H1 (cell line): ENCODE measurements at regions not wholly inside any gene's neighbourhood (a gene's known extent, or its start where the extent isn't known, plus 50 kb on each side); places are given as distances from the start of the nearest gene placed in this dataset.

ENCODE experiments used
- CTCF ChIA-PET: fragments of 300-600 bp; sonication (Branson Sonifier 250); formaldehyde crosslinking; loops from one replicate; lab custom pipeline; 2021; ENCODE audit not compliant: partially characterized antibody; lab: Charles Lee
- POLR2A ChIA-PET: fragments of 300-600 bp; sonication (Branson Sonifier 250); formaldehyde crosslinking; loops from one replicate; lab custom pipeline; 2021; ENCODE audit warnings: inconsistent platforms; ENCODE audit not compliant: partially characterized antibody; lab: Charles Lee
- DNase-seq, 2 experiments: peaks; one replicate each; pipeline versions ENCODE4 v3.0.0 to v3.0.0-alpha.2; 2010 to 2022; ENCODE audit warnings: low spot score in 2 of 2, low read depth in 1 of 2, mixed read lengths in 1 of 2
- FAIRE-seq: peaks from 2 replicates; lab custom pipeline; 2011; peaks lifted over from hg19 to GRCh38; lab: Jason Lieb, UNC
- H2AFZ ChIP-seq: 2 replicates; pipeline ENCODE4 v1.8.1; 2012; ENCODE audit warnings: low read length, inconsistent platforms
- H2AK5ac ChIP-seq: 2 replicates; pipeline ENCODE4 v1.6.1; 2013; ENCODE audit warnings: low read depth, low read length
- H2BK120ac ChIP-seq: replicated peaks from 2 replicates; pipeline ENCODE3; 2013; ENCODE audit warnings: low read depth, low read length, inconsistent platforms
- H2BK12ac ChIP-seq: 2 replicates; pipeline ENCODE4 v1.6.1; 2013; ENCODE audit warnings: low read depth, low read length
- H2BK15ac ChIP-seq: 2 replicates; pipeline ENCODE4 v1.6.1; 2013; ENCODE audit warnings: low read length
- H2BK20ac ChIP-seq: 2 replicates; pipeline ENCODE4 v1.6.1; 2013; ENCODE audit warnings: low read length
- H2BK5ac ChIP-seq: 2 replicates; pipeline ENCODE4 v1.6.1; 2013; ENCODE audit warnings: low read depth, low read length
- H3K14ac ChIP-seq: 2 replicates; pipeline ENCODE4 v1.6.1; 2013; ENCODE audit warnings: inconsistent platforms; ENCODE audit not compliant: insufficient read length
- H3K18ac ChIP-seq: 2 replicates; pipeline ENCODE4 v1.6.1; 2013; ENCODE audit warnings: low read length; ENCODE audit errors: extremely low read depth
- H3K23ac ChIP-seq: 2 replicates; pipeline ENCODE4 v1.6.1; 2013; ENCODE audit warnings: inconsistent platforms; ENCODE audit not compliant: insufficient read length
- H3K23me2 ChIP-seq: 2 replicates; pipeline ENCODE4 v1.6.1; 2013; ENCODE audit warnings: low read depth, low read length
- H3K27ac ChIP-seq: 2 replicates; pipeline ENCODE4 v1.6.1; 2011; ENCODE audit warnings: low read depth, low read length, inconsistent platforms
- H3K27me3 ChIP-seq, 4 experiments: replicated peaks in 1 of 4; 1 replicate in 1 of 4; 2 replicates in 3 of 4; pipeline versions ENCODE4 v1.6.1 to v1.8.1; 2011 to 2013; ENCODE audit warnings: low read length in 3 of 4, mild to moderate bottlenecking in 3 of 4, inconsistent platforms in 2 of 4, mixed read lengths in 2 of 4, moderate library complexity in 1 of 4; ENCODE audit not compliant: control insufficient read depth in 3 of 4, insufficient read depth in 3 of 4; ENCODE audit errors: extremely low read depth in 1 of 4
- H3K36me3 ChIP-seq, 4 experiments: 2 replicates each; pipeline versions ENCODE4 v1.6.1 to v1.8.1; 2011 to 2013; ENCODE audit warnings: mild to moderate bottlenecking in 4 of 4, low read length in 3 of 4, moderate library complexity in 2 of 4, control low read depth in 1 of 4, inconsistent platforms in 1 of 4; ENCODE audit not compliant: insufficient read depth in 4 of 4, control insufficient read depth in 2 of 4
- H3K4ac ChIP-seq: replicated peaks from 2 replicates; pipeline ENCODE3; 2013; ENCODE audit warnings: low read length, low read depth, mixed read lengths, inconsistent platforms; ENCODE audit not compliant: insufficient read length
- H3K4me1 ChIP-seq, 4 experiments: replicated peaks in 1 of 4; 1 replicate in 1 of 4; 2 replicates in 3 of 4; pipeline versions ENCODE4 v1.6.1 to v1.8.1; 2011 to 2013; ENCODE audit warnings: low read length in 3 of 4, inconsistent platforms in 2 of 4, mixed read lengths in 1 of 4; ENCODE audit not compliant: insufficient read depth in 4 of 4, control insufficient read depth in 3 of 4
- H3K4me2 ChIP-seq, 2 experiments: 2 replicates each; pipeline versions ENCODE4 v1.6.1 to v1.8.1; 2011 to 2013; ENCODE audit warnings: low read depth in 2 of 2, low read length in 2 of 2, control low read depth in 1 of 2, inconsistent platforms in 1 of 2, mild to moderate bottlenecking in 1 of 2; ENCODE audit not compliant: insufficient read depth in 1 of 2
- H3K4me3 ChIP-seq, 4 experiments: fragments of 200-600, 300-600 bp in 1 of 4; sonication (generic), shearing (Covaris generic), sonication (Bioruptor Twin) in 1 of 4; 2 replicates each; pipeline versions ENCODE4 v1.5.1 to v1.8.1; 2011 to 2016; ENCODE audit warnings: low read length in 4 of 4, low read depth in 3 of 4, control low read depth in 2 of 4, inconsistent platforms in 2 of 4, mild to moderate bottlenecking in 2 of 4, mixed read lengths in 1 of 4, moderate library complexity in 1 of 4; ENCODE audit not compliant: insufficient read depth in 2 of 4; ENCODE audit errors: extremely low read depth in 1 of 4
- H3K56ac ChIP-seq: replicated peaks from 2 replicates; pipeline ENCODE3; 2013; ENCODE audit warnings: low read depth, mild to moderate bottlenecking, mixed read lengths, low read length, inconsistent platforms; ENCODE audit not compliant: insufficient read length
- H3K79me1 ChIP-seq: 2 replicates; pipeline ENCODE4 v1.6.1; 2013; ENCODE audit warnings: low read depth, low read length, control low read depth
- H3K79me2 ChIP-seq, 2 experiments: 2 replicates each; pipeline versions ENCODE4 v1.6.1 to v1.8.1; 2012 to 2013; ENCODE audit warnings: low read length in 2 of 2, mild to moderate bottlenecking in 2 of 2, inconsistent platforms in 1 of 2; ENCODE audit not compliant: insufficient read depth in 2 of 2, control insufficient read depth in 1 of 2
- H3K9ac ChIP-seq, 4 experiments: replicated peaks in 1 of 4; 1 replicate in 1 of 4; 2 replicates in 3 of 4; pipeline versions ENCODE4 v1.6.1 to v1.8.1; 2011 to 2013; ENCODE audit warnings: low read depth in 3 of 4, low read length in 3 of 4, control low read depth in 2 of 4, mild to moderate bottlenecking in 2 of 4, moderate library complexity in 2 of 4, inconsistent platforms in 1 of 4; ENCODE audit errors: extremely low read depth in 1 of 4
- H3K9me3 ChIP-seq, 2 experiments: 2 replicates each; pipeline versions ENCODE4 v1.6.1 to v1.8.1; 2012 to 2013; ENCODE audit warnings: mild to moderate bottlenecking in 2 of 2, moderate library complexity in 2 of 2, control low read depth in 1 of 2, inconsistent platforms in 1 of 2, low read depth in 1 of 2, low read length in 1 of 2, mixed read lengths in 1 of 2; ENCODE audit not compliant: insufficient read depth in 2 of 2
- H4K20me1 ChIP-seq, 2 experiments: replicated peaks in 1 of 2; 2 replicates each; pipeline versions ENCODE3 to v1.8.1; 2011 to 2013; ENCODE audit warnings: inconsistent platforms in 2 of 2, low read length in 2 of 2, mild to moderate bottlenecking in 1 of 2; ENCODE audit not compliant: insufficient read depth in 2 of 2, control insufficient read depth in 1 of 2
- H4K5ac ChIP-seq: 2 replicates; pipeline ENCODE4 v1.6.1; 2013; ENCODE audit warnings: low read length, low read depth, mixed read lengths, inconsistent platforms; ENCODE audit not compliant: insufficient read length
- H4K8ac ChIP-seq: 2 replicates; pipeline ENCODE4 v1.8.0; 2013; ENCODE audit warnings: mild to moderate bottlenecking, moderate library complexity, low read length, inconsistent platforms; ENCODE audit not compliant: insufficient read depth; ENCODE audit errors: extremely low read depth
- H4K91ac ChIP-seq: replicated peaks from 2 replicates; pipeline ENCODE3; 2013; ENCODE audit warnings: low read length, mixed read lengths, inconsistent platforms; ENCODE audit not compliant: insufficient read length
- EP300 ChIP-seq, 2 experiments: IDR thresholded peaks; 1 replicate in 1 of 2; 2 replicates in 1 of 2; pipeline ENCODE4 v1.6.1; 2011 to 2012; ENCODE audit warnings: low read depth in 2 of 2, low read length in 2 of 2, mild to moderate bottlenecking in 2 of 2, borderline replicate concordance in 1 of 2, inconsistent platforms in 1 of 2, moderate library complexity in 1 of 2
- JUND ChIP-seq: IDR thresholded peaks from 2 replicates; pipeline ENCODE4 v1.6.1; 2011; ENCODE audit warnings: mild to moderate bottlenecking, improper control_type of control experiment, low read length
- KDM1A ChIP-seq: fragments of 200-600, 300-600 bp; sonication (generic); IDR thresholded peaks from 2 replicates; pipeline ENCODE4 v1.7.1; 2016; ENCODE audit warnings: mild to moderate bottlenecking, low read length, borderline replicate concordance
- KDM4A ChIP-seq: IDR thresholded peaks from one replicate; pipeline ENCODE4 v1.7.1; 2012; ENCODE audit warnings: low read depth, mild to moderate bottlenecking, moderate library complexity, low read length, inconsistent platforms; ENCODE audit not compliant: severe bottlenecking
- KDM5A ChIP-seq: fragments of 200-600 bp; IDR thresholded peaks from 2 replicates; pipeline ENCODE4 v1.7.1; 2012; ENCODE audit warnings: mild to moderate bottlenecking, low read length, inconsistent platforms, mixed read lengths
- NRF1 ChIP-seq: IDR thresholded peaks from 2 replicates; pipeline ENCODE4 v1.6.1; 2011; ENCODE audit warnings: mild to moderate bottlenecking, low read depth, low read length, improper control_type of control experiment
- RAD21 ChIP-seq, 2 experiments: IDR thresholded peaks in 1 of 2; conservative IDR thresholded peaks in 1 of 2; 2 replicates each; pipeline ENCODE4 v1.6.1; 2011; ENCODE audit warnings: low read depth in 2 of 2, low read length in 2 of 2, improper control_type of control experiment in 1 of 2, inconsistent platforms in 1 of 2, mild to moderate bottlenecking in 1 of 2, moderate library complexity in 1 of 2
- SIN3A ChIP-seq, 2 experiments: IDR thresholded peaks in 1 of 2; conservative IDR thresholded peaks in 1 of 2; 2 replicates each; pipeline ENCODE4 v1.6.1; 2011 to 2012; ENCODE audit warnings: low read length in 2 of 2, improper control_type of control experiment in 1 of 2, low read depth in 1 of 2, mild to moderate bottlenecking in 1 of 2
- TBP ChIP-seq: IDR thresholded peaks from 2 replicates; pipeline ENCODE4 v1.6.1; 2011; ENCODE audit warnings: low read depth, low read length, improper control_type of control experiment
- YY1 ChIP-seq: IDR thresholded peaks from 2 replicates; pipeline ENCODE4 v1.6.1; 2011; ENCODE audit warnings: low read depth, mild to moderate bottlenecking, low read length
- WGBS, 2 experiments: shearing (Covaris generic) in 1 of 2; methylation state at CpG; one replicate each; pipeline versions ENCODE4 v1.1.6 to v1.1.7; 2013 to 2015; ENCODE audit warnings: low lambda C conversion rate in 2 of 2, mixed read lengths in 2 of 2, inconsistent platforms in 1 of 2, low coverage in 1 of 2, missing lambda C conversion rate in 1 of 2; ENCODE audit not compliant: insufficient replicate concordance in 2 of 2, insufficient coverage in 1 of 2, insufficient read length in 1 of 2; ENCODE audit errors: extremely low coverage in 1 of 2, missing lambda C conversion rate in 1 of 2; 5-methylcytosine and 5-hydroxymethylcytosine counted together
- TF ChIP-seq, protein P1 (sequence below): IDR thresholded peaks from 2 replicates; pipeline ENCODE4 v1.6.1; 2012; ENCODE audit warnings: inconsistent platforms

DNA sequence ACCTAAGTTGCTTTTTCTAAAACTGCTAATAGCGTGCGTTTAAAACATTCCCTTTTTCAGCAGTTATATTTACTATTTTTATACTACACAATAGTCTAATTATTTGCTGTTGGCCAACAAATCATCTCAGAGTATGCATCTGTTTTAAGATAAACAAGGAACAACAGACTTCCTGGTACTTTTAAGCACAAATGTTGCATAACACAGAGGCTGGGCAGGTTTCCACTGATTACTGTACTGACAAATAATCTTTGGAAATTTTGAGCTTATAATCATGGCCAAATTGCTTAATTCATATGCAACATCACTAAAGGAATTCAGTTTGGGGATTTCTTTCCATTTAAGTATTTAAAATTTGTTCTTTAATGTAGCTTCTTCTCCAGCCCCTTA, 737.4 kb upstream of the SALL3 start:
- H2AFZ ChIP-seq = no peak overlapping the region
- WGBS, 2 experiments = 82% methylated on average over 2 of the region's 2 CpGs; no CpG with 5 or more reads in 1 of the 2 experiments
- H3K23me2 ChIP-seq = peaks cover 6% of the 10 kb centered on the region; the same call in 1 of the 2 replicates
- H3K27ac ChIP-seq = no peak overlapping the region
- H4K20me1 ChIP-seq = peaks cover 0 to 5% of the 10 kb centered on the region in 2 experiments
- no peak overlapping the region for H3K56ac ChIP-seq
- ChIA-PET CTCF (interaction anchor here (0.6 to 1.0 kb wide), 2 partner anchors 48 to 221 kb away, joined by 3 read pairs; no protein-coding TSS in a partner anchor), POLR2A (no interaction called here)
- H3K4me2 ChIP-seq = no peak overlapping the region
- no peak overlapping the region for H2BK12ac ChIP-seq
- DNase-seq (no peak), FAIRE-seq (no peak)
- H3K18ac ChIP-seq = no peak overlapping the region
- H4K5ac ChIP-seq = no peak overlapping the region
- H3K4me1 ChIP-seq = peaks cover 0 to 9% (median 0%) of the 10 kb centered on the region in 4 experiments; a peak in 1 of 7 replicates
- H2BK20ac ChIP-seq = no peak overlapping the region
- H3K9me3 ChIP-seq = no peaks in the 10 kb centered on the region; a peak in 1 of 4 replicates
- H2BK15ac ChIP-seq = no peak overlapping the region
- H4K8ac ChIP-seq = no peak overlapping the region
- no peak overlapping the region for H3K4ac ChIP-seq
- no peaks in the 10 kb centered on the region for H3K79me1 ChIP-seq
- H3K14ac ChIP-seq = no peak overlapping the region
- no peak overlapping the region for H2AK5ac ChIP-seq
- no peaks in the 10 kb centered on the region for H3K36me3 ChIP-seq
- no peak overlapping the region for H3K23ac ChIP-seq
- H3K9ac ChIP-seq = no peak overlapping the region
- H2BK120ac ChIP-seq = no peak overlapping the region
- no peak overlapping the region for H2BK5ac ChIP-seq
- no peaks in the 10 kb centered on the region for H3K27me3 ChIP-seq
- no peaks in the 10 kb centered on the region for H3K79me2 ChIP-seq
- H3K4me3 ChIP-seq = no peak overlapping the region
- H4K91ac ChIP-seq = no peak overlapping the region
- TF ChIP-seq TBP = no peak
- TF ChIP-seq YY1 = no peak
- TF ChIP-seq RAD21 (IDR thresholded peaks at IDR 0.05 in 1 of 2, conservative IDR thresholded peaks at IDR 0.05 in 1 of 2; ENCODE audit: low read depth in 2 of 2, low read length in 2 of 2) = no peak
- no peak for TF ChIP-seq KDM5A
- no peak for TF ChIP-seq KDM4A
- TF ChIP-seq JUND = no peak
- TF ChIP-seq, protein P1, sequence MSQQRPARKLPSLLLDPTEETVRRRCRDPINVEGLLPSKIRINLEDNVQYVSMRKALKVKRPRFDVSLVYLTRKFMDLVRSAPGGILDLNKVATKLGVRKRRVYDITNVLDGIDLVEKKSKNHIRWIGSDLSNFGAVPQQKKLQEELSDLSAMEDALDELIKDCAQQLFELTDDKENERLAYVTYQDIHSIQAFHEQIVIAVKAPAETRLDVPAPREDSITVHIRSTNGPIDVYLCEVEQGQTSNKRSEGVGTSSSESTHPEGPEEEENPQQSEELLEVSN = no peak
- no peak for TF ChIP-seq EP300 (IDR thresholded peaks at IDR 0.05; ENCODE audit: borderline replicate concordance in 1 of 2, low read depth in 2 of 2, low read length in 2 of 2)
- no peak for TF ChIP-seq KDM1A
- no peak for TF ChIP-seq SIN3A (conservative IDR thresholded peaks at IDR 0.05 in 1 of 2, IDR thresholded peaks at IDR 0.05 in 1 of 2; ENCODE audit: low read depth in 1 of 2, low read length in 2 of 2)
- no peak for TF ChIP-seq NRF1
